ENCODE measurements at regions not wholly inside any gene's neighbourhood (a gene's known extent, or its start where the extent isn't known, plus 50 kb on each side); places are given as distances from the start of the nearest gene placed in this dataset.

DNA sequence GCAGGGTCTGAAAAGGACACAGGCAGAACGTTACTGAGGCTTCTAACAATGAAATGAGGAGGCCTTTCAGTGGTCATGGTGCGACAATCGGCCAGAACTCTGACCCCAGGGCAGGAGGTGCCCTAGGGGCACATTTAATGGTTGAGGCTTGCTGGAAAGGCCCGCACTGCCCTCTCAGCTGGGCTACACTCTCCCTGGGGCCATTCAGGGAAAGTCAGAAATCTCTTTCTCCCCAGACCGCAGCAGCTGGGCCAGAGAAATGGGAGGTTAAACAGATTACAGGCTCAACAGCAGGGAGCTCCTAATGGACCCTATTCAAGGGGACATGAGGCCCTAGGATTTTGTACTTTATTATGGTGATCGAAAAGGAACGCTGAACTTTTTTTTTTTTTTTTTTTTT lies 85.6 kb upstream of the FGFR2 start:
- TF ChIP-seq ZKSCAN1 (IDR thresholded peaks at IDR 0.05; ENCODE audit: low read depth, low read length) (no peak), EZH2 (IDR thresholded peaks at IDR 0.05; ENCODE audit: borderline replicate concordance, low read depth, low read length) (no peak), POLR2AphosphoS5 (IDR thresholded peaks at IDR 0.05; ENCODE audit: control insufficient read depth, insufficient read depth, low read depth, low read length) (no peak), EWSR1 (IDR thresholded peaks at IDR 0.05; ENCODE audit: borderline replicate concordance, low read depth, partially characterized antibody) (no peak), NFXL1 (CRISPR knock-in tag; IDR thresholded peaks at IDR 0.05) (no peak), SREBF1 (IDR thresholded peaks at IDR 0.05; ENCODE audit: borderline replicate concordance, low read depth, low read length) (no peak), ZFX (CRISPR knock-in tag; IDR thresholded peaks at IDR 0.05) (no peak), MAFK (IDR thresholded peaks at IDR 0.05; ENCODE audit: low read length) (no peak), MTA1 (IDR thresholded peaks at IDR 0.05; ENCODE audit: borderline replicate concordance) (no peak)
- TF ChIP-seq, protein P1, sequence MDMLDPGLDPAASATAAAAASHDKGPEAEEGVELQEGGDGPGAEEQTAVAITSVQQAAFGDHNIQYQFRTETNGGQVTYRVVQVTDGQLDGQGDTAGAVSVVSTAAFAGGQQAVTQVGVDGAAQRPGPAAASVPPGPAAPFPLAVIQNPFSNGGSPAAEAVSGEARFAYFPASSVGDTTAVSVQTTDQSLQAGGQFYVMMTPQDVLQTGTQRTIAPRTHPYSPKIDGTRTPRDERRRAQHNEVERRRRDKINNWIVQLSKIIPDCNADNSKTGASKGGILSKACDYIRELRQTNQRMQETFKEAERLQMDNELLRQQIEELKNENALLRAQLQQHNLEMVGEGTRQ (CRISPR knock-in tag; IDR thresholded peaks at IDR 0.05), result no peak
- TF ChIP-seq, protein P2, sequence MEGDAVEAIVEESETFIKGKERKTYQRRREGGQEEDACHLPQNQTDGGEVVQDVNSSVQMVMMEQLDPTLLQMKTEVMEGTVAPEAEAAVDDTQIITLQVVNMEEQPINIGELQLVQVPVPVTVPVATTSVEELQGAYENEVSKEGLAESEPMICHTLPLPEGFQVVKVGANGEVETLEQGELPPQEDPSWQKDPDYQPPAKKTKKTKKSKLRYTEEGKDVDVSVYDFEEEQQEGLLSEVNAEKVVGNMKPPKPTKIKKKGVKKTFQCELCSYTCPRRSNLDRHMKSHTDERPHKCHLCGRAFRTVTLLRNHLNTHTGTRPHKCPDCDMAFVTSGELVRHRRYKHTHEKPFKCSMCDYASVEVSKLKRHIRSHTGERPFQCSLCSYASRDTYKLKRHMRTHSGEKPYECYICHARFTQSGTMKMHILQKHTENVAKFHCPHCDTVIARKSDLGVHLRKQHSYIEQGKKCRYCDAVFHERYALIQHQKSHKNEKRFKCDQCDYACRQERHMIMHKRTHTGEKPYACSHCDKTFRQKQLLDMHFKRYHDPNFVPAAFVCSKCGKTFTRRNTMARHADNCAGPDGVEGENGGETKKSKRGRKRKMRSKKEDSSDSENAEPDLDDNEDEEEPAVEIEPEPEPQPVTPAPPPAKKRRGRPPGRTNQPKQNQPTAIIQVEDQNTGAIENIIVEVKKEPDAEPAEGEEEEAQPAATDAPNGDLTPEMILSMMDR (IDR thresholded peaks at IDR 0.05 in 2 of 3, conservative IDR thresholded peaks at IDR 0.05 in 1 of 3; ENCODE audit: insufficient read depth in 2 of 3, low read depth in 1 of 3, low read length in 3 of 3), result no peak
- TF ChIP-seq, protein P3, sequence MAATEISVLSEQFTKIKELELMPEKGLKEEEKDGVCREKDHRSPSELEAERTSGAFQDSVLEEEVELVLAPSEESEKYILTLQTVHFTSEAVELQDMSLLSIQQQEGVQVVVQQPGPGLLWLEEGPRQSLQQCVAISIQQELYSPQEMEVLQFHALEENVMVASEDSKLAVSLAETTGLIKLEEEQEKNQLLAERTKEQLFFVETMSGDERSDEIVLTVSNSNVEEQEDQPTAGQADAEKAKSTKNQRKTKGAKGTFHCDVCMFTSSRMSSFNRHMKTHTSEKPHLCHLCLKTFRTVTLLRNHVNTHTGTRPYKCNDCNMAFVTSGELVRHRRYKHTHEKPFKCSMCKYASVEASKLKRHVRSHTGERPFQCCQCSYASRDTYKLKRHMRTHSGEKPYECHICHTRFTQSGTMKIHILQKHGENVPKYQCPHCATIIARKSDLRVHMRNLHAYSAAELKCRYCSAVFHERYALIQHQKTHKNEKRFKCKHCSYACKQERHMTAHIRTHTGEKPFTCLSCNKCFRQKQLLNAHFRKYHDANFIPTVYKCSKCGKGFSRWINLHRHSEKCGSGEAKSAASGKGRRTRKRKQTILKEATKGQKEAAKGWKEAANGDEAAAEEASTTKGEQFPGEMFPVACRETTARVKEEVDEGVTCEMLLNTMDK (IDR thresholded peaks at IDR 0.05; ENCODE audit: borderline replicate concordance, insufficient read depth, low read depth, low read length, poor library complexity, severe bottlenecking), result no peak

All from K562 (cell line).